ENCODE measurements at regions not wholly inside any gene's neighbourhood (a gene's known extent, or its start where the extent isn't known, plus 50 kb on each side); places are given as distances from the start of the nearest gene placed in this dataset.
A peak's percentile ranks its signal among the peaks of the same experiment; 100 is the strongest.

- H3K4me3 ChIP-seq (replicated peaks in 1 of 3) = no peak overlapping the region
- TF ChIP-seq CTCF (IDR thresholded peaks at IDR 0.05) (peak in 5 of 6 experiments; percentile 28 to 55 (median 32)), POLR2A (IDR thresholded peaks at IDR 0.05) (no peak)
- WGBS, 2 donors = 69 to 73% methylated on average over 5 of the region's 5 CpGs
Observed at GRCh38 chr18:45275367-45276113, 339.7 kb upstream of the SLC14A2 start.

GRCh38 chr18:45276878-45277277, 338.4 kb upstream of the SLC14A2 start:
- no peak overlapping the region for H3K4me3 ChIP-seq (replicated peaks in 1 of 3)
- 91 to 93% methylated on average over 3 of the region's 3 CpGs for WGBS, 2 donors
- H3K9me3 ChIP-seq = no peaks in the 10 kb centered on the region
- intact Hi-C loops (cut with DNase I) = no loop called here
- H3K4me1 ChIP-seq = no peaks in the 10 kb centered on the region
- H3K27ac ChIP-seq = no peak overlapping the region
- no peaks in the 10 kb centered on the region for H3K36me3 ChIP-seq
- no peaks in the 10 kb centered on the region for H3K27me3 ChIP-seq
- no peak for DNase-seq
- TF ChIP-seq CTCF (IDR thresholded peaks at IDR 0.05) = no peak
- no peak for TF ChIP-seq POLR2A (IDR thresholded peaks at IDR 0.05)

More at GRCh38 chr18:45275367-45276113, 339.7 kb upstream of the SLC14A2 start:
- Histone ChIP-seq H3K27me3 (no peaks in the 10 kb centered on the region), H3K36me3 (no peaks in the 10 kb centered on the region), H3K4me1 (no peaks in the 10 kb centered on the region), H3K9me3 (no peaks in the 10 kb centered on the region), H3K27ac (no peak overlapping the region)
- intact Hi-C loops (cut with DNase I) = no loop called here
- no peak for DNase-seq

DNA sequence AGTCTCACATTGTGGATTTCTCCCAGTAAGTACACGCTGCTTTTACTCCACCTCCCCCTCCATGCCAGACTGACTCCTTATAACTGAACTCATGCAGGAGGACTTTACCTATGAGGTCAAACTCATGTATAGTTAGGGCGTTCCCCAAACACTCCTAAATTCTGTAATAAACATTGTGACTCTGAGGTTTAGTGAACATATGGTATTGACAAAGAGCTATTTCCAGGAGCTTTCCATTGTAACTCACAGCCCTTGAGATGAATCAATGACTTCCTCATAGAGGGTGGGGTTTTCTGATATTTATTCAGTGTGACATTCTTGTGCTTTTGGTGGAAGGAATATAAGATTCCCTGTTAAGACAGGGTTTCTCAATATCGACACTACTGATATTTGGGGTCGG, 337.4 kb upstream of the SLC14A2 start:
- Histone ChIP-seq H3K36me3 (no peaks in the 10 kb centered on the region), H3K9me3 (no peaks in the 10 kb centered on the region), H3K27me3 (no peaks in the 10 kb centered on the region), H3K4me3 (replicated peaks in 1 of 3) (no peak overlapping the region), H3K4me1 (no peaks in the 10 kb centered on the region), H3K27ac (no peak overlapping the region)
- intact Hi-C loops (cut with DNase I) = no loop called here
- 92 to 94% methylated on average over 4 of the region's 4 CpGs for WGBS, 2 donors
- DNase-seq = no peak
- no peak for TF ChIP-seq CTCF (IDR thresholded peaks at IDR 0.05)
- no peak for TF ChIP-seq POLR2A (IDR thresholded peaks at IDR 0.05)

GRCh38 chr18:45280481-45281276, 334.6 kb upstream of the SLC14A2 start:
- intact Hi-C loops (cut with DNase I) = no loop called here
- H3K4me1 ChIP-seq = no peaks in the 10 kb centered on the region
- H3K9me3 ChIP-seq = no peaks in the 10 kb centered on the region
- DNase-seq = no peak
- WGBS, 2 donors = 75 to 77% methylated on average over 10 of the region's 10 CpGs
- H3K36me3 ChIP-seq = no peaks in the 10 kb centered on the region
- H3K27ac ChIP-seq = no peak overlapping the region
- no peak overlapping the region for H3K4me3 ChIP-seq (replicated peaks in 1 of 3)
- TF ChIP-seq POLR2A (IDR thresholded peaks at IDR 0.05) = no peak
- TF ChIP-seq CTCF (IDR thresholded peaks at IDR 0.05) = no peak
- no peaks in the 10 kb centered on the region for H3K27me3 ChIP-seq
